Neural cell (in vitro differentiated cells): ENCODE measurements at regions not wholly inside any gene's neighbourhood (a gene's known extent, or its start where the extent isn't known, plus 50 kb on each side); places are given as distances from the start of the nearest gene placed in this dataset.

Experiments used
- CTCF ChIP-seq: fragments of 450-650 bp; IDR thresholded peaks from 2 replicates; pipeline ENCODE4 v1.5.1; 2014; ENCODE audit warnings: antibody characterized with exemption, mild to moderate bottlenecking, moderate library complexity; ENCODE audit not compliant: poor library complexity, severe bottlenecking
- EP300 ChIP-seq: fragments of 450-650 bp; conservative IDR thresholded peaks from 2 replicates; pipeline ENCODE4 v1.6.1; 2014; ENCODE audit warnings: antibody characterized with exemption, mild to moderate bottlenecking, moderate library complexity; ENCODE audit not compliant: poor library complexity, severe bottlenecking
- EZH2 ChIP-seq: fragments of 200-600, 300-800 bp; shearing (Covaris generic), sonication (generic); IDR thresholded peaks from 2 replicates; pipeline ENCODE4 v1.6.1; 2014; ENCODE audit warnings: antibody characterized with exemption, low read length, borderline replicate concordance, mild to moderate bottlenecking; ENCODE audit not compliant: insufficient read depth, poor library complexity, severe bottlenecking
- MXI1 ChIP-seq: fragments of 450-650 bp; conservative IDR thresholded peaks from 2 replicates; pipeline ENCODE4 v1.6.1; 2014; ENCODE audit warnings: antibody characterized with exemption, mild to moderate bottlenecking; ENCODE audit not compliant: poor library complexity, severe bottlenecking
- POLR2AphosphoS5 ChIP-seq: IDR thresholded peaks from 2 replicates; pipeline ENCODE4 v1.6.1; 2012
- RAD21 ChIP-seq: fragments of 450-650 bp; conservative IDR thresholded peaks from 2 replicates; pipeline ENCODE4 v1.6.1; 2014; ENCODE audit warnings: antibody characterized with exemption, mild to moderate bottlenecking, moderate library complexity
- SMC3 ChIP-seq: fragments of 450-650 bp; conservative IDR thresholded peaks from 2 replicates; pipeline ENCODE4 v1.6.1; 2014; ENCODE audit warnings: antibody characterized with exemption, mild to moderate bottlenecking, moderate library complexity; ENCODE audit not compliant: poor library complexity
- TAF1 ChIP-seq: IDR thresholded peaks from 2 replicates; pipeline ENCODE4 v1.6.1; 2012; ENCODE audit warnings: low read depth
- TF ChIP-seq, protein P1 (sequence below): IDR thresholded peaks from 2 replicates; pipeline ENCODE4 v1.6.1; 2012; ENCODE audit warnings: borderline replicate concordance

- no peak for TF ChIP-seq POLR2AphosphoS5
- TF ChIP-seq CTCF = no peak
- no peak for TF ChIP-seq EP300
- TF ChIP-seq EZH2 = no peak
- no peak for TF ChIP-seq TAF1
- TF ChIP-seq, protein P1, sequence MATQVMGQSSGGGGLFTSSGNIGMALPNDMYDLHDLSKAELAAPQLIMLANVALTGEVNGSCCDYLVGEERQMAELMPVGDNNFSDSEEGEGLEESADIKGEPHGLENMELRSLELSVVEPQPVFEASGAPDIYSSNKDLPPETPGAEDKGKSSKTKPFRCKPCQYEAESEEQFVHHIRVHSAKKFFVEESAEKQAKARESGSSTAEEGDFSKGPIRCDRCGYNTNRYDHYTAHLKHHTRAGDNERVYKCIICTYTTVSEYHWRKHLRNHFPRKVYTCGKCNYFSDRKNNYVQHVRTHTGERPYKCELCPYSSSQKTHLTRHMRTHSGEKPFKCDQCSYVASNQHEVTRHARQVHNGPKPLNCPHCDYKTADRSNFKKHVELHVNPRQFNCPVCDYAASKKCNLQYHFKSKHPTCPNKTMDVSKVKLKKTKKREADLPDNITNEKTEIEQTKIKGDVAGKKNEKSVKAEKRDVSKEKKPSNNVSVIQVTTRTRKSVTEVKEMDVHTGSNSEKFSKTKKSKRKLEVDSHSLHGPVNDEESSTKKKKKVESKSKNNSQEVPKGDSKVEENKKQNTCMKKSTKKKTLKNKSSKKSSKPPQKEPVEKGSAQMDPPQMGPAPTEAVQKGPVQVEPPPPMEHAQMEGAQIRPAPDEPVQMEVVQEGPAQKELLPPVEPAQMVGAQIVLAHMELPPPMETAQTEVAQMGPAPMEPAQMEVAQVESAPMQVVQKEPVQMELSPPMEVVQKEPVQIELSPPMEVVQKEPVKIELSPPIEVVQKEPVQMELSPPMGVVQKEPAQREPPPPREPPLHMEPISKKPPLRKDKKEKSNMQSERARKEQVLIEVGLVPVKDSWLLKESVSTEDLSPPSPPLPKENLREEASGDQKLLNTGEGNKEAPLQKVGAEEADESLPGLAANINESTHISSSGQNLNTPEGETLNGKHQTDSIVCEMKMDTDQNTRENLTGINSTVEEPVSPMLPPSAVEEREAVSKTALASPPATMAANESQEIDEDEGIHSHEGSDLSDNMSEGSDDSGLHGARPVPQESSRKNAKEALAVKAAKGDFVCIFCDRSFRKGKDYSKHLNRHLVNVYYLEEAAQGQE = no peak
- TF ChIP-seq MXI1 = no peak
- TF ChIP-seq RAD21 = no peak
- no peak for TF ChIP-seq SMC3
Measured at GRCh38 chr20:48177058-48177457, 391.8 kb upstream of the SULF2 start.
